ENCODE measurements at regions not wholly inside any gene's neighbourhood (a gene's known extent, or its start where the extent isn't known, plus 50 kb on each side); places are given as distances from the start of the nearest gene placed in this dataset.

DNA sequence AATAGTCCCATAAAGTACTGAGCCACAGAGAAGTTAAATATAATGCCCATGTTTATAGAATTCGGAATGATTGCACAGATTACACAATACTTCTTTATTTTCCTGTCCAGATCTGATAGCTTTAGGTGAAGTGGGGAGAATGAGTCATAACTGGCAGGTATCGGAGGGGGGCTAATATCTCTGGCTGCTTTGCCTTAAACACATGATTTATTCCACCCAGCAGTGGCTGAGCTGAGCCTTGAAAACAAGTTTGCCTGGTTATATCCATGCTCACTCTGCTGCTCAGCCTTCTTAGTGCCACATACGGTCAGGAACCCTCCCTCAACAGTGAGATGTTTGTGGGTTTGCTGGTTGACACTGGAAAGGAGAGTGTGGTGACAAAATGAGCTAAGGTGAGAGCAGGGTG is 119.7 kb upstream of the ZNF648 start:
- H4K20me1 ChIP-seq (ENCODE audit: insufficient read depth), result no peaks in the 10 kb centered on the region
- peaks cover 11 to 17% of the 10 kb centered on the region in 2 experiments; a peak in 3 of 4 replicates for H3K4me1 ChIP-seq (ENCODE audit: control insufficient read depth in 1 of 2, insufficient read depth in 2 of 2, low read length in 2 of 2)
- no peaks in the 10 kb centered on the region for H3K27me3 ChIP-seq (ENCODE audit: insufficient read depth, low read length)
- H2AFZ ChIP-seq (ENCODE audit: low read depth, low read length, poor library complexity, severe bottlenecking), result peak overlapping the region; percentile 2
- ATAC-seq, result peak; percentile 75
- intact Hi-C loops (cut with micrococcal nuclease), result no loop called here
- H3K27ac ChIP-seq (ENCODE audit: low read depth, low read length), result no peak overlapping the region
- peak overlapping the region; percentile 36 for H3K4me2 ChIP-seq (ENCODE audit: low read length)
- no peak overlapping the region for H3K4me3 ChIP-seq (replicated peaks in 1 of 2; ENCODE audit: low read depth in 1 of 2, low read length in 2 of 2)
- no peaks in the 10 kb centered on the region for H3K9me3 ChIP-seq (ENCODE audit: control insufficient read depth in 1 of 2, insufficient read depth in 1 of 2, low read depth in 1 of 2, low read length in 2 of 2)
- DNase-seq (ENCODE audit: low read depth, low spot score), result peak; percentile 23
- H3K36me3 ChIP-seq (ENCODE audit: control insufficient read depth in 1 of 2, insufficient read depth in 2 of 2, low read length in 2 of 2), result no peaks in the 10 kb centered on the region
- ChIA-PET POLR2A (no interaction called here), RAD21 (ENCODE audit: low non-redundant PET in 1 of 2, low total read pairs in 2 of 2, uncharacterized antibody in 2 of 2, unreplicated experiment in 2 of 2) (no interaction called here), CTCF (interaction anchor here (1.0 to 1.7 kb wide), 3 partner anchors 12 to 38 kb away, joined by 3 to 7 read pairs (median 4); no protein-coding TSS in a partner anchor)
- BruUV-seq (replicated peaks), result no TSS peak
- no peaks in the 10 kb centered on the region for H3K9me2 ChIP-seq (ENCODE audit: insufficient read depth)
- H3K79me2 ChIP-seq (ENCODE audit: insufficient read depth, low read length), result no peaks in the 10 kb centered on the region
- H3K9ac ChIP-seq (ENCODE audit: low read length), result no peak overlapping the region
- TF ChIP-seq ZNF274 (IDR thresholded peaks at IDR 0.05; ENCODE audit: low read depth, low read length) (no peak), EGR1 (IDR thresholded peaks at IDR 0.05; ENCODE audit: low read depth) (no peak), SIN3A (IDR thresholded peaks at IDR 0.05; ENCODE audit: low read depth) (no peak; the same call in 1 of the 2 replicates), JUND (IDR thresholded peaks at IDR 0.05) (peak; percentile 73), FOSL1 (IDR thresholded peaks at IDR 0.05; ENCODE audit: low read depth) (peak; percentile 76), ELF1 (IDR thresholded peaks at IDR 0.05; ENCODE audit: borderline replicate concordance, low read depth) (no peak), ATF3 (IDR thresholded peaks at IDR 0.05) (no peak; the same call in 1 of the 2 replicates), EZH2 (IDR thresholded peaks at IDR 0.05) (no peak), CBX3 (IDR thresholded peaks at IDR 0.05; ENCODE audit: low read depth) (0 out of 2 replicates have a peak, but pooled peaks have one; percentile 29), RAD21 (IDR thresholded peaks at IDR 0.05; ENCODE audit: low read depth) (no peak), POLR2A (IDR thresholded peaks at IDR 0.05; ENCODE audit: borderline replicate concordance, extremely low read depth, insufficient read depth, insufficient read length) (no peak), MAX (IDR thresholded peaks at IDR 0.05) (no peak), CEBPB (IDR thresholded peaks at IDR 0.05; ENCODE audit: low read depth) (peak; percentile 91), SP1 (IDR thresholded peaks at IDR 0.05; ENCODE audit: low read depth) (peak; percentile 67), ZFX (IDR thresholded peaks at IDR 0.05) (no peak), SRF (IDR thresholded peaks at IDR 0.05; ENCODE audit: low read depth) (no peak), EZH2phosphoT487 (IDR thresholded peaks at IDR 0.05; ENCODE audit: borderline replicate concordance) (no peak), POLR2AphosphoS5 (IDR thresholded peaks at IDR 0.05; ENCODE audit: low read depth, low read length) (no peak), YY1 (IDR thresholded peaks at IDR 0.05; ENCODE audit: extremely low read depth, insufficient replicate concordance, low read depth, low read length) (no peak)
- TF ChIP-seq, protein P1, sequence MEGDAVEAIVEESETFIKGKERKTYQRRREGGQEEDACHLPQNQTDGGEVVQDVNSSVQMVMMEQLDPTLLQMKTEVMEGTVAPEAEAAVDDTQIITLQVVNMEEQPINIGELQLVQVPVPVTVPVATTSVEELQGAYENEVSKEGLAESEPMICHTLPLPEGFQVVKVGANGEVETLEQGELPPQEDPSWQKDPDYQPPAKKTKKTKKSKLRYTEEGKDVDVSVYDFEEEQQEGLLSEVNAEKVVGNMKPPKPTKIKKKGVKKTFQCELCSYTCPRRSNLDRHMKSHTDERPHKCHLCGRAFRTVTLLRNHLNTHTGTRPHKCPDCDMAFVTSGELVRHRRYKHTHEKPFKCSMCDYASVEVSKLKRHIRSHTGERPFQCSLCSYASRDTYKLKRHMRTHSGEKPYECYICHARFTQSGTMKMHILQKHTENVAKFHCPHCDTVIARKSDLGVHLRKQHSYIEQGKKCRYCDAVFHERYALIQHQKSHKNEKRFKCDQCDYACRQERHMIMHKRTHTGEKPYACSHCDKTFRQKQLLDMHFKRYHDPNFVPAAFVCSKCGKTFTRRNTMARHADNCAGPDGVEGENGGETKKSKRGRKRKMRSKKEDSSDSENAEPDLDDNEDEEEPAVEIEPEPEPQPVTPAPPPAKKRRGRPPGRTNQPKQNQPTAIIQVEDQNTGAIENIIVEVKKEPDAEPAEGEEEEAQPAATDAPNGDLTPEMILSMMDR (IDR thresholded peaks at IDR 0.05 in 2 of 3, conservative IDR thresholded peaks at IDR 0.05 in 1 of 3; ENCODE audit: borderline replicate concordance in 1 of 3, insufficient read depth in 1 of 3, low read depth in 2 of 3, low read length in 2 of 3), result no peak
- TF ChIP-seq, protein P2, sequence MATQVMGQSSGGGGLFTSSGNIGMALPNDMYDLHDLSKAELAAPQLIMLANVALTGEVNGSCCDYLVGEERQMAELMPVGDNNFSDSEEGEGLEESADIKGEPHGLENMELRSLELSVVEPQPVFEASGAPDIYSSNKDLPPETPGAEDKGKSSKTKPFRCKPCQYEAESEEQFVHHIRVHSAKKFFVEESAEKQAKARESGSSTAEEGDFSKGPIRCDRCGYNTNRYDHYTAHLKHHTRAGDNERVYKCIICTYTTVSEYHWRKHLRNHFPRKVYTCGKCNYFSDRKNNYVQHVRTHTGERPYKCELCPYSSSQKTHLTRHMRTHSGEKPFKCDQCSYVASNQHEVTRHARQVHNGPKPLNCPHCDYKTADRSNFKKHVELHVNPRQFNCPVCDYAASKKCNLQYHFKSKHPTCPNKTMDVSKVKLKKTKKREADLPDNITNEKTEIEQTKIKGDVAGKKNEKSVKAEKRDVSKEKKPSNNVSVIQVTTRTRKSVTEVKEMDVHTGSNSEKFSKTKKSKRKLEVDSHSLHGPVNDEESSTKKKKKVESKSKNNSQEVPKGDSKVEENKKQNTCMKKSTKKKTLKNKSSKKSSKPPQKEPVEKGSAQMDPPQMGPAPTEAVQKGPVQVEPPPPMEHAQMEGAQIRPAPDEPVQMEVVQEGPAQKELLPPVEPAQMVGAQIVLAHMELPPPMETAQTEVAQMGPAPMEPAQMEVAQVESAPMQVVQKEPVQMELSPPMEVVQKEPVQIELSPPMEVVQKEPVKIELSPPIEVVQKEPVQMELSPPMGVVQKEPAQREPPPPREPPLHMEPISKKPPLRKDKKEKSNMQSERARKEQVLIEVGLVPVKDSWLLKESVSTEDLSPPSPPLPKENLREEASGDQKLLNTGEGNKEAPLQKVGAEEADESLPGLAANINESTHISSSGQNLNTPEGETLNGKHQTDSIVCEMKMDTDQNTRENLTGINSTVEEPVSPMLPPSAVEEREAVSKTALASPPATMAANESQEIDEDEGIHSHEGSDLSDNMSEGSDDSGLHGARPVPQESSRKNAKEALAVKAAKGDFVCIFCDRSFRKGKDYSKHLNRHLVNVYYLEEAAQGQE (IDR thresholded peaks at IDR 0.05; ENCODE audit: low read depth), result no peak
- TF ChIP-seq, protein P3, sequence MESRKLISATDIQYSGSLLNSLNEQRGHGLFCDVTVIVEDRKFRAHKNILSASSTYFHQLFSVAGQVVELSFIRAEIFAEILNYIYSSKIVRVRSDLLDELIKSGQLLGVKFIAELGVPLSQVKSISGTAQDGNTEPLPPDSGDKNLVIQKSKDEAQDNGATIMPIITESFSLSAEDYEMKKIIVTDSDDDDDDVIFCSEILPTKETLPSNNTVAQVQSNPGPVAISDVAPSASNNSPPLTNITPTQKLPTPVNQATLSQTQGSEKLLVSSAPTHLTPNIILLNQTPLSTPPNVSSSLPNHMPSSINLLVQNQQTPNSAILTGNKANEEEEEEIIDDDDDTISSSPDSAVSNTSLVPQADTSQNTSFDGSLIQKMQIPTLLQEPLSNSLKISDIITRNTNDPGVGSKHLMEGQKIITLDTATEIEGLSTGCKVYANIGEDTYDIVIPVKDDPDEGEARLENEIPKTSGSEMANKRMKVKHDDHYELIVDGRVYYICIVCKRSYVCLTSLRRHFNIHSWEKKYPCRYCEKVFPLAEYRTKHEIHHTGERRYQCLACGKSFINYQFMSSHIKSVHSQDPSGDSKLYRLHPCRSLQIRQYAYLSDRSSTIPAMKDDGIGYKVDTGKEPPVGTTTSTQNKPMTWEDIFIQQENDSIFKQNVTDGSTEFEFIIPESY (IDR thresholded peaks at IDR 0.05; ENCODE audit: extremely low read depth, insufficient replicate concordance, low read length), result no peak

Measured in HCT116 (cell line).